GM18499 (cell line): ENCODE measurements at regions not wholly inside any gene's neighbourhood (a gene's known extent, or its start where the extent isn't known, plus 50 kb on each side); places are given as distances from the start of the nearest gene placed in this dataset.

Source experiments
- ATAC-seq: cut with Tn5 transposase; IDR thresholded peaks from one replicate; pipeline ENCODE4 v1.9.1; 2021; ENCODE audit warnings: moderate number of reproducible peaks; ENCODE audit not compliant: insufficient read depth, unreplicated experiment

- ATAC-seq = no peak
Measured at GRCh38 chr5:74152136-74152535, 488.4 kb downstream of the ENC1 start.

GRCh38 chr5:74149395-74149794, 491.1 kb downstream of the ENC1 start:
- ATAC-seq = no peak

DNA sequence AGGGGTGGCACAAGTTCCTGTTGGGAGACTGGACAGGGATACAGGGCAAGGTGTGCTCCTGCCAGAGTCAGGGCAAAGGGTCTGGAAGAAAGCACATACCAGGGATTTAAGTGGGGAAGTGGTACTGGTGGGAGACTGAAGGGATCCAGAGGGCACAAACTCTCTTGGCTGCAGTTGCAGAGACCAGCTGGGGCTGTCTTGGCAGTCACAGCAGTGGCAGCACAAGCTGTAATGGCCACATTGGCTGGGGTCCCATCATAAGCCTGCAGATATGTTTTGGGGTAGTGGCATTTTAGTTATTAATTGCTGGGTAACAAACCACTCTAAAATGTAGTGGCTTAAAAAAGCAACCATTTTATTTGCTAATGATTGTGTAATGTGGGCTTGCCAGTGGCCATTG, 492.2 kb downstream of the ENC1 start:
- no peak for ATAC-seq

- no peak for ATAC-seq
Measured at GRCh38 chr5:74146796-74147195, 493.7 kb downstream of the ENC1 start.

DNA sequence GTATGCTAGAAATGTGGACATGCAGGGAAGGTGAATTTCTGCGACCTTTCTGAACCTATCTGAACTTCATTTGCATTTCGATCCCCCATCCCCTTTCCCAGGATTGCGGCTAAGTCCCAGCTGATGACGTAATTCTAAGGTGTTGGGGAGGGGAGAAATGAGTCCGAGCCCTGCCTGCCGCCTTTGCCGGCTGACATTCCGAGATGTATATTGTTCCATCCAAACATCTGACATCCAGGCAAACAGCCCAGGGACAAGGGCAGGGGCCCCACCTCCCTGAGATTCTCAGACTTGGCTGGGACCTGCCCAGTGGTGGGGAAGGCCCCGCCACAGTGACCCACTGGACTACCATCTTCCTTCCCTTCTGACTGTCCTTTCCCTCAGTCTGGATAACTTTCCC, 494.6 kb downstream of the ENC1 start:
- ATAC-seq = no peak

DNA sequence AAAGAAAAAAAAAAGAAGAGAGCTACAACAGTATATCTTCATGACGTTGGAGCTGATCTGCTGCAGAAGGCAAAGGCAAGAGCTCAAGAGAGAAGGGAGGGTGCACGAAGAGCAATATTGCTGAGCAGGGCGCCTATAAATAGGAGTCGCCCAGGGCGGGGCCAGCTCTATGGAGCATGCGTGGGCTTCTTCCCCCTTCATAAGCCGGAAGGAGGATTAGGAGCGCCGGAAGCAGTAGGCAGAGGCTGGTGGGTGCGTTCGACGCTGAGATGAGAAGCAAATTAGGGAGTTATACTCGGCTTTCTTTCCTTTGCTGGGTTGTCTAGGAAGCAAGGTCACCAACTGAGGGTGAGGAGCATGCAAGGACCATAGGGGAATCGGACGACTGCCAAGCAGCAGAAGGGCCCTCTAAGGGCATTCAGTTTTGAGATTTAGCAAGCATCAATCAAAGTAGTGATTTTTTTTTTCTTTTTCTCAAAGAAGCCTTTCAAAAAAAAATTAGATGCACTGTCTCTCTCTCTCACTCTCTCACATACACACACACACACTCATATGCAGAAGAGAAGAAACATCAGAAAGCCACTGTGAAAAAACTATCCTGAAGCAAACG, 496.7 kb downstream of the ENC1 start:
- no peak for ATAC-seq

- ATAC-seq = no peak
Measured at GRCh38 chr5:74143151-74143550, 497.4 kb downstream of the ENC1 start.

GRCh38 chr5:74141053-74141452, 499.5 kb downstream of the ENC1 start:
- no peak for ATAC-seq

GRCh38 chr5:74140409-74140808, 500.1 kb downstream of the ENC1 start:
- no peak for ATAC-seq

GRCh38 chr5:74139589-74139988, 500.9 kb downstream of the ENC1 start:
- ATAC-seq = no peak

DNA sequence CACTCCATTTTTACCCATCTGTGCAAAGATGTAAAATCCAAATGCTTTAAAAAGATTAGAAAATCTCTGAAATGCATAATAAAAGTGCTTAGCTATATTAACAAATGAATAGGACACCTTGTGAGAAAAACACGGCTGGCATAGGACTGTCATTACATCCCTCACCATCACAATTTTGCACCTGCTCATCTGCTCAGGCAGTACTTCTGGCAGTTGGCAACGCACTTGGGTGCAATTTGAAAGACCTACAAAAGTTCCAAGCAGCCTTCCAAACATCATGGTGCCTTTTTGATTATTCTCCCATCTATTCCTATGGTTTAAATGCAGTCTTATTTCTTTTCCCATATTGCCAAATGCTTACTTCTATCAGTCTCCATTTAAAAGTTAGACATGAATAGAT, 501.8 kb downstream of the ENC1 start:
- ATAC-seq = no peak

GRCh38 chr5:74136276-74136825, 504.2 kb downstream of the ENC1 start:
- no peak for ATAC-seq

DNA sequence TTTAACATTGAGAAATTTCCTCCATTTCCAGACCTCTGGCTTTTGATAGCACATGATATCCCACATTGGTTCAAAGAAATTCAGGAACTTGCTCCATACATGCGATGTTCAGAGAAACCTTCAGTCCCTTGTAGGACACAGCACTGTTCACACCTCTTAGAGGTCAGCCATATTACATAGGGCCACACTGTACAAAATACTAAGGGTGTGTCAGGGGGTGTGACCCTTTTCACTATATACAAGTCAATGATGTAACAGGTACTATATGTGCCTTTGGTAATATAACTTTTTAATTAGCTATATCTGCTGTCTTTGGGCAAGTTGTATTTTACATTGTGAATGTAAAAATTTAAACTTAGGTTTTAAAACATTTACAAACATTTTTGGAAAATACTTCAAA, 505.5 kb downstream of the ENC1 start:
- no peak for ATAC-seq

DNA sequence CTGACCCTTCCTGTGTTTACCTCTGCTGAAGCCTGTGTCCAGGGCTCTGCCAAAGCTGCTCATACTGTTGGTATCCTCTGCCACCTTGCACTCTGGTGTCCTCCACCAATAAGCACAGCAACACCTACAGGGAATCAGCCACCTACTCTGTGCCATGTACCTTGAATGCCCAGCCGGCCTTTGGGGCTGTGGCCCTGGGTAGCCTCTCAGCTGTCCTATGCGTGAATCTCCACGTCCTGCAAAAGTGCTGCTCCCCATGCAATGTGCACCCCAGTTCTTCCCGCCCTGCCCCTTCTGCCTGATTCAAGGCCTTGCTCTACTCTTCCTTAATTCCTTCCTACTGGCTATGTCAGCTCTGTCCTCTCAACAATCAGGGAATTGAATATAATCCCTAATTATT, 506.5 kb downstream of the ARHGEF28 start:
- ATAC-seq = no peak

DNA sequence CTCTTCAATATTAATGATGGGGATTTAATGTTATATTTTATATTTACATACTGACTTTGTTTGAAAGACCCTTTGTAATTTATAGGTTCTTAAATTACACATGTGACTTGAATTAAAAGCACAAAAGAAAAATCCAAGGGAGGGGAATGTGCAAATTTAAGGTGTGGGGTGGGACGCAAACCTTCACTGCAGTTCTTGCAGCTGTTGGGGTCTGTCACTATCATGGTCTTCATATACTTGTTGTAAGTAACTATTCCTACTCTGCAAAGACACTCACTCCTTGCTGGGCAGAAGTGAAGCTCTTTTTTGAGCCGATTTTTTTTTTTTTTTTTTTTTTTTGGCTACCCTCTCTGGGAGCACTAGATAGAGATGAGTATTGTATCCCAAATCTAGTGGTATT, 505.3 kb downstream of the ARHGEF28 start:
- ATAC-seq = no peak

DNA sequence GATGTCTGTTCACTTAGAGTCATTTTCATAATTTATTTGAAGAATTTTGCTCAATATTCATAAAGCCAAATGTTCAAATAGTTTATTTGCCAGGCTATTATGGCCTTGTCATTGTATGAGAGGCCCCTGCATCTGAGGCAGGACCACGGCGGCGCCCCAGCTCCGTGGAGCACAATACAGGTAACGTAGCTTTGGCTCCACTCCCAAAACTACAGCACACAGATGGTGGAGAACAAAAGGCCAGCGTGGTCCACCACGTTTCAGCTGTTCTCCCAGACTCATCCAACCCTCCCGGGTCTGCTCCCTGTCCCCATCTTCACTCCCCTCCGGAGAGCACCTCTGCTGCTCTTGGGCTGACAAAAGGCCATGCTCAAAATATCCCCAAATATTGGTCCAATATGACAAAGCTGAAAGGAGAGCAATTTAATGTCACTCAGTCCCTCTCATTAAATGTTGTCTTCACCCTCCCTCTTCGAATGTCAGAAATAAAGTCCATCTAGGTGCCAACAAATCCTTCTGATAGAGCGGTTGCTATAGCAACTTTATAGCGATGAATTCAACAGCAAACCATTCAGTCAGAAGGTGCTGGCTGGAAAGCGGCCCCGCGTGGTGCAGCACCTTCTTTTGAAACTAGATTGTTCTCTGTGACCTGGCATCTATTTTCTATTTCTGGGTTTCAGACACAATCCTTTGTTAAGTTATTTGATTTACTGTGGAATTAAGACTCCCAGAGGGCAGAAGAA, 504.3 kb downstream of the ARHGEF28 start:
- ATAC-seq = no peak

GRCh38 chr5:74127381-74128320, 501.7 kb downstream of the ARHGEF28 start:
- ATAC-seq = no peak

DNA sequence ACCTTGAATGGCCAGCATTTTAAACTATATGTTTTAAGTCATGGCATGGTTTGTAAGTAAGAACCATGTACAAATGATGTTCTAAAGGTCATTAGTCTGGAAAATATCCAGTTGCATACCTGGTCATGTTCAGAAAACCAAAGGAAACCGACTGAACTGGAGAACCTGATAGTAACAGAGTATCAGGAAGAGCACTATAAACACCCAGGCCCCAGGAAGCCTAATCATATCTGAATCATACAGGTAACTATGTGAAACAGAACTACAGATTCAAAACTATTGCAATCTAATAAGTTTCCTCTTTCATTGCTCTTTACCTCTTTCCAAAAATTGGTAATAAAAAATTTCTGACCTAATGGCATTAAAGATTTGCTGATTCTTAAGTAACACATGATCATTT, 500.3 kb downstream of the ARHGEF28 start:
- ATAC-seq = no peak

GRCh38 chr5:74124826-74125225, 498.8 kb downstream of the ARHGEF28 start:
- no peak for ATAC-seq

DNA sequence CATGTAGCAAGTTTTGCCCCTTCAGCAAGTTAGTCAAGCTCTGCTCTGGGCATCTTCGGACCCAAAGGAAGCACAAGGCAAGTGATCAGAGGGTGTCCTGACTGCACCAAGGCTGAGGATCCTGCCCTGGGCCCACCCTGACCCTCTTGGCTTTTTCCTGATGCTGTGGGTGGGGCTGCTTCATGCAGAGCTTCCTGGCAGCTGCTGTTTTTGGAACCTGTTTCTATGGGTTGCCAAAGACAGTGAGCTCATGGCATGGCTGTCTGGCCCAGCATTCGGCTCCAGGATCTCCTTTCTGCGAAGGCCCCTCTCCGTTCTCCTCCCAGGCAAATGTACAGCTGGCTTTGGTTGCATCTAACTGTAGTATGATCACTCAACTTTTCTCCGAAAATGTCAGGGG, 497.9 kb downstream of the ARHGEF28 start:
- ATAC-seq = no peak
